Gastrocnemius medialis (tissue), 4 donors: ENCODE measurements at regions not wholly inside any gene's neighbourhood (a gene's known extent, or its start where the extent isn't known, plus 50 kb on each side); places are given as distances from the start of the nearest gene placed in this dataset.

Source experiments
- POLR2A ChIP-seq, 2 donors: fragments of 450-650 bp; IDR thresholded peaks; one replicate each; pipeline ENCODE4 v1.6.1; 2017; ENCODE audit warnings: antibody characterized with exemption in 2 of 2, mild to moderate bottlenecking in 2 of 2, moderate library complexity in 2 of 2
- TF ChIP-seq, protein P1 (sequence below), 5 experiments: fragments of 450-650 bp in 3 of 5; fragments of 200-600 bp in 2 of 5; sonication (generic) in 2 of 5; IDR thresholded peaks in 4 of 5; conservative IDR thresholded peaks in 1 of 5; 1 replicate in 4 of 5; 2 replicates in 1 of 5; pipeline ENCODE4 v1.5.1; 2016 to 2019; ENCODE audit warnings: antibody characterized with exemption in 5 of 5, mild to moderate bottlenecking in 3 of 5, moderate library complexity in 3 of 5

DNA sequence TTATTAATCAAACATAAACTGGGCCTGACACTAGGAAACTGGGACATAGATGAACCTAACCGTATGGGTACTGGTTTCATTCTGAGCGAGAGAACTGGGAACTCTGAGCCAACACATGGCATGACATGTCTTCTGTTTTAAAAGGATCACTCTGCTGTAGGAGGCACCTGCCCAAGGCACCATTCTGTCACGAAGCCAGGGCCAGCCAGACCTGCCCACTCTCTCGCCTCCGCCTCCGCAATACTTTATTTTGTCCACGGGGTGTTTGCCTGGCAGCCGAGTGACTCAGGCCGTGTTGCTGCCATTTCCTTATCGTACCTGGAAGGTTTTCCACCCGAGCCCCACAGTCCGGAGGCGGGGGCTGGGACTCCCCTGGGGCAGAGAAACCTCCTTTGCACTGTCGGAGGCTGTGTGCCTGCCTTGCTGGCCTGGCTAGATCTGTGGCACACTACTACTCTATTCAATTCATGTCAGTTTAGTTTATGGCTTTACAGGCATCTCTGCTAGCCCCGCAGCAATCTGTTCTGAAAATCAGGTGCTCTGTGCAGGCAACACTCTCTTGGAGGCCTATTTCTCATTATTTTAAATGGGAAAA is 120.4 kb upstream of the ACKR3 start:
- TF ChIP-seq POLR2A (IDR thresholded peaks at IDR 0.05), result no peak
- TF ChIP-seq, protein P1, sequence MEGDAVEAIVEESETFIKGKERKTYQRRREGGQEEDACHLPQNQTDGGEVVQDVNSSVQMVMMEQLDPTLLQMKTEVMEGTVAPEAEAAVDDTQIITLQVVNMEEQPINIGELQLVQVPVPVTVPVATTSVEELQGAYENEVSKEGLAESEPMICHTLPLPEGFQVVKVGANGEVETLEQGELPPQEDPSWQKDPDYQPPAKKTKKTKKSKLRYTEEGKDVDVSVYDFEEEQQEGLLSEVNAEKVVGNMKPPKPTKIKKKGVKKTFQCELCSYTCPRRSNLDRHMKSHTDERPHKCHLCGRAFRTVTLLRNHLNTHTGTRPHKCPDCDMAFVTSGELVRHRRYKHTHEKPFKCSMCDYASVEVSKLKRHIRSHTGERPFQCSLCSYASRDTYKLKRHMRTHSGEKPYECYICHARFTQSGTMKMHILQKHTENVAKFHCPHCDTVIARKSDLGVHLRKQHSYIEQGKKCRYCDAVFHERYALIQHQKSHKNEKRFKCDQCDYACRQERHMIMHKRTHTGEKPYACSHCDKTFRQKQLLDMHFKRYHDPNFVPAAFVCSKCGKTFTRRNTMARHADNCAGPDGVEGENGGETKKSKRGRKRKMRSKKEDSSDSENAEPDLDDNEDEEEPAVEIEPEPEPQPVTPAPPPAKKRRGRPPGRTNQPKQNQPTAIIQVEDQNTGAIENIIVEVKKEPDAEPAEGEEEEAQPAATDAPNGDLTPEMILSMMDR (IDR thresholded peaks at IDR 0.05 in 4 of 5, conservative IDR thresholded peaks at IDR 0.05 in 1 of 5), result no peak
